CD4-positive, alpha-beta memory T cell (primary cell): ENCODE measurements at regions not wholly inside any gene's neighbourhood (a gene's known extent, or its start where the extent isn't known, plus 50 kb on each side); places are given as distances from the start of the nearest gene placed in this dataset.

Source experiments
- CTCF ChIA-PET: fragments of 350-600 bp; sonication (Branson Sonifier 250); formaldehyde crosslinking; loops from one replicate; lab custom pipeline; 2021; ENCODE audit warnings: inconsistent platforms; ENCODE audit not compliant: partially characterized antibody; lab: Charles Lee
- POLR2A ChIA-PET: fragments of 350-600 bp; sonication (Branson Sonifier 250); formaldehyde crosslinking; loops from one replicate; lab custom pipeline; 2021; ENCODE audit not compliant: partially characterized antibody; lab: Charles Lee
- DNase-seq, 5 donors: peaks; one replicate each; pipeline versions ENCODE4 v3.0.0 to v3.0.0-alpha.2; 2020 to 2022; ENCODE audit warnings: mixed read lengths in 1 of 5
- H3K27ac ChIP-seq: one replicate; pipeline ENCODE4 v1.7.0; 2013; ENCODE audit warnings: low read depth, low read length
- H3K27me3 ChIP-seq: 2 replicates; pipeline ENCODE4 v1.7.0; 2013; ENCODE audit warnings: mild to moderate bottlenecking, low read length, moderate library complexity; ENCODE audit not compliant: insufficient read depth
- H3K36me3 ChIP-seq: 2 replicates; pipeline ENCODE4 v1.7.0; 2013; ENCODE audit warnings: mild to moderate bottlenecking, low read length, moderate library complexity; ENCODE audit not compliant: insufficient read depth
- H3K4me1 ChIP-seq: 2 replicates; pipeline ENCODE4 v1.7.0; 2013; ENCODE audit warnings: mild to moderate bottlenecking, low read length, moderate library complexity; ENCODE audit not compliant: insufficient read depth
- H3K4me3 ChIP-seq, 2 donors: one replicate each; pipeline ENCODE4 v1.7.0; 2013; ENCODE audit warnings: low read length in 2 of 2, mild to moderate bottlenecking in 1 of 2
- H3K9me3 ChIP-seq, 2 donors: one replicate each; pipeline ENCODE4 v1.7.0; 2013; ENCODE audit warnings: low read length in 2 of 2, control low read depth in 1 of 2; ENCODE audit not compliant: control insufficient read depth in 1 of 2
- H3K27ac Mint-ChIP-seq, 7 donors: one replicate each; pipeline ENCODE4 v1.8.0; 2020 to 2021; ENCODE audit warnings: mixed read lengths in 7 of 7, mild to moderate bottlenecking in 6 of 7, inconsistent platforms in 3 of 7, moderate library complexity in 3 of 7
- H3K27me3 Mint-ChIP-seq, 2 donors: one replicate each; pipeline ENCODE4 v1.8.0; 2020 to 2021; ENCODE audit warnings: mixed read lengths in 2 of 2
- H3K36me3 Mint-ChIP-seq, 2 donors: one replicate each; pipeline ENCODE4 v1.8.0; 2020 to 2021; ENCODE audit warnings: mixed read lengths in 2 of 2, inconsistent platforms in 1 of 2, mild to moderate bottlenecking in 1 of 2
- H3K4me1 Mint-ChIP-seq, 4 donors: one replicate each; pipeline ENCODE4 v1.8.0; 2020 to 2021; ENCODE audit warnings: mixed read lengths in 4 of 4, mild to moderate bottlenecking in 1 of 4
- H3K4me3 Mint-ChIP-seq, 8 donors: one replicate each; pipeline ENCODE4 v1.8.0; 2020 to 2021; ENCODE audit warnings: mixed read lengths in 8 of 8, mild to moderate bottlenecking in 7 of 8, moderate library complexity in 6 of 8, inconsistent platforms in 3 of 8
- H3K9me3 Mint-ChIP-seq, 8 donors: one replicate each; pipeline ENCODE4 v1.8.0; 2020 to 2021; ENCODE audit warnings: mixed read lengths in 8 of 8, mild to moderate bottlenecking in 5 of 8, inconsistent platforms in 3 of 8, moderate library complexity in 1 of 8
- intact Hi-C: fragments of 100-400 bp; cut with micrococcal nuclease; formaldehyde crosslinking; loops from one replicate; pipeline ENCODE4 v1.15.1; 2023

GRCh38 chr9:107175041-107175440, 108.0 kb upstream of the RAD23B start:
- peaks cover 0 to 2% (median under 1%) of the 10 kb centered on the region in 4 donors for H3K4me1 Mint-ChIP-seq
- Histone ChIP-seq H3K4me3 (no peak overlapping the region), H3K9me3 (no peaks in the 10 kb centered on the region), H3K4me1 (no peaks in the 10 kb centered on the region), H3K27ac (no peak overlapping the region), H3K27me3 (no peaks in the 10 kb centered on the region), H3K36me3 (no peaks in the 10 kb centered on the region)
- CTCF ChIA-PET: interaction anchor here (1.5 to 2.8 kb wide), 3 partner anchors 9 to 166 kb away, joined by 3 to 11 read pairs (median 4); no protein-coding TSS in a partner anchor
- no peak overlapping the region for H3K4me3 Mint-ChIP-seq
- no peak for DNase-seq
- no peaks in the 10 kb centered on the region for H3K9me3 Mint-ChIP-seq
- no peaks in the 10 kb centered on the region for H3K36me3 Mint-ChIP-seq
- H3K27ac Mint-ChIP-seq: no peak overlapping the region
- H3K27me3 Mint-ChIP-seq: peaks cover 11 to 23% of the 10 kb centered on the region in 2 donors
- POLR2A ChIA-PET: no interaction called here
- intact Hi-C loops: no loop called here

DNA sequence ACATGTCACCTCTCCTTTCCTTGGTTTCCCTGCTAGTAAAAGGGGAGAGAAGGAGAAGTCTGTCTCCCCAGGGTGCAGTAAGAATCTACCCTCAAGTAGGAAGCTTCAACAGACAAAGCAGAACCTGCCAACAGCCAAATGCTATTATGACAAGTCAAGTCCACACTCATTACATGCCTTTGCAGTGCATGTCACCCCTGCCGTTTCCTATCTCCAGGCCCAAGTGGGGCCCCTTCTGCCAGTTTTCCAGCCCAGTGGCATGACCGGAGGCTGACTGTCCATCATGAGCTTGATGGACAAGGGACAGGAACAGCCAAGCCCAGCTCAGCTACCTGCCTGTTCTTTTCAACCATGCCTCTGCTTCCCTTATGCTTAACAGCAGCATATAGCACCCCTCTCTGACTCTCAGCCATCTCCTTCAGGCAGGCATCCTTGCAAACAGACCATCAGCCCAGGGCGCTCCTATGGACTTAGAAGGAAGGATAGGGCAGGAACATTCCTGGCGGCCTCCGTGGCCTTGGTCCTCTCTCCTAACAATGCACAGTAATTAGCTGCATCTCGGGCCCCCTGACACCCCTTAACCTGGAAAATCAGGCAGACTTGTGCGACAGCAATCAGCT, 107.2 kb upstream of the RAD23B start:
- intact Hi-C loops: no loop called here
- Mint-ChIP-seq H3K9me3 (peaks cover 0 to under 1% (median 0%) of the 10 kb centered on the region in 8 donors), H3K27ac (no peak overlapping the region), H3K36me3 (no peaks in the 10 kb centered on the region), H3K4me1 (peaks cover 0 to 2% (median under 1%) of the 10 kb centered on the region in 4 donors), H3K27me3 (peaks cover 11 to 23% of the 10 kb centered on the region in 2 donors), H3K4me3 (no peak overlapping the region)
- CTCF ChIA-PET: interaction anchor here (1.1 to 2.8 kb wide), 5 partner anchors 8 to 173 kb away, joined by 3 to 11 read pairs (median 3); no protein-coding TSS in a partner anchor
- H3K27ac ChIP-seq: no peak overlapping the region
- DNase-seq: no peak
- no peaks in the 10 kb centered on the region for H3K27me3 ChIP-seq
- no peaks in the 10 kb centered on the region for H3K36me3 ChIP-seq
- no peaks in the 10 kb centered on the region for H3K4me1 ChIP-seq
- POLR2A ChIA-PET: no interaction called here
- H3K9me3 ChIP-seq: no peaks in the 10 kb centered on the region
- H3K4me3 ChIP-seq: no peak overlapping the region

DNA sequence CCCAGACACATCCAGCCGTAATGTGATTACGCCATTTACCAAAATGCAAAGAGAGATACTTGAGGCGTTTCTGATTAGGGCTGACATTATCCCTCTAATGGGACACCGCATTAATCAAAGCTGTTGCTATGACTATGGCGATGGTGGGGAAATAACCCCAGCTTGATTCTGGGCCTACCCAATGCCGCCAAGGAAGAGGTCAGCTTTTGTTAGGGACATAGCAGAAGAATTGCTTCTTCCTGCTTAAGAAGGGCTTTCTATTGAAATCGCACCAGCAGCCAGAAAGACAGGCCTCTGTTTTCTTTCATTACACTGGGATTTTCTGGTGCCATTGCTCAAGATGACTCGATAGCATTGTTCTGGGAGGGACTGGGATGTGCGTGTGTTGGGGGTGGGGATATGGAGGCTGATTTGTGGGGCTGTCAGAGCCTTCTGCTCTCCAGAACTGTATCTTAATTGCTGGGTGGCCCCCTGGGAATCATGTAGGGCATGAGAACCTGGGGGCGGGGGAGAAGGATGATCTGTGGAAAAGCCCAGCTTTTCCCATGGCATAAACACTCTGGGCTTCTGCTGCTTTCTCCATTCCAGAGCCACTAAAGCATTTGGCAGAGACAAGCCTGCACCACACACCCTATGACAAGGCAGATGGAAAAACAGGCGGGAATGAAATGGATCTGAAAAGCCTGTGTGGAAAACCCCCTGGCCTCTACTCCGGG, 106.5 kb upstream of the RAD23B start:
- no peak overlapping the region for H3K4me3 ChIP-seq
- peaks cover 0 to 2% (median under 1%) of the 10 kb centered on the region in 4 donors for H3K4me1 Mint-ChIP-seq
- no peak for DNase-seq
- H3K4me1 ChIP-seq: no peaks in the 10 kb centered on the region
- intact Hi-C loops: no loop called here
- H3K4me3 Mint-ChIP-seq: no peak overlapping the region
- ChIA-PET POLR2A (no interaction called here), CTCF (interaction anchor here (1.1 to 2.8 kb wide), 4 partner anchors 18 to 173 kb away, joined by 3 to 11 read pairs (median 3); no protein-coding TSS in a partner anchor)
- no peaks in the 10 kb centered on the region for H3K36me3 ChIP-seq
- no peak overlapping the region for H3K27ac ChIP-seq
- no peaks in the 10 kb centered on the region for H3K36me3 Mint-ChIP-seq
- peaks cover 0 to 7% (median 4%) of the 10 kb centered on the region in 8 donors for H3K9me3 Mint-ChIP-seq
- no peaks in the 10 kb centered on the region for H3K27me3 ChIP-seq
- H3K27ac Mint-ChIP-seq: no peak overlapping the region
- H3K9me3 ChIP-seq: no peaks in the 10 kb centered on the region
- peaks cover 14 to 26% of the 10 kb centered on the region in 2 donors for H3K27me3 Mint-ChIP-seq

- no peak overlapping the region for H3K4me3 ChIP-seq
- no peaks in the 10 kb centered on the region for H3K27me3 ChIP-seq
- Mint-ChIP-seq H3K4me3 (no peak overlapping the region), H3K4me1 (no peaks in the 10 kb centered on the region), H3K27me3 (peaks cover 17 to 26% of the 10 kb centered on the region in 2 donors), H3K36me3 (no peaks in the 10 kb centered on the region), H3K27ac (no peak overlapping the region), H3K9me3 (peaks cover 3 to 12% (median 8%) of the 10 kb centered on the region in 8 donors)
- ChIA-PET CTCF (interaction anchor here (2.8 kb wide), 1 partner anchor 164 kb away, joined by 11 read pairs; no protein-coding TSS in a partner anchor), POLR2A (no interaction called here)
- H3K4me1 ChIP-seq: no peaks in the 10 kb centered on the region
- H3K36me3 ChIP-seq: no peaks in the 10 kb centered on the region
- H3K9me3 ChIP-seq: no peaks in the 10 kb centered on the region
- intact Hi-C loops: no loop called here
- DNase-seq: no peak
- no peak overlapping the region for H3K27ac ChIP-seq
Observed at GRCh38 chr9:107177243-107177839, 105.7 kb upstream of the RAD23B start.

DNA sequence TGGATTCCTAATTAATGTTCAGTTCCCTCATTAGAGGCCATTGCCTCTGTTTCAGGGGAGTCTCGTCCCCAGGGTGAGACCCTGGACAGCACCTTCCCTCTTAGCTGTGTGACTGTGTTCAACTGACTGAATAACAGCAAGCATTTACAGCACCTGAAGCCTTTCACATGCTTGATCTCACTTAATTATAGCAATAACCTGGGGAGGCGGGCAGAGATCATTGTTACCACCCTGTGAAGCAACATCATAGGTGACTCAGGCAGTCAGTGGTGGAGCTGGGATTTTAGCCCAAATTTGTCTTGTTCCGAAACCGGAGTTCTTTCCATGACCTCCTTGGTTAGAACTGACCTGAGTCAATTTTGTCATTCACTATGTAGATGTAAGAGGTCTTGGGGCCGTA, 105.2 kb upstream of the RAD23B start:
- Mint-ChIP-seq H3K4me1 (no peaks in the 10 kb centered on the region), H3K4me3 (no peak overlapping the region), H3K36me3 (no peaks in the 10 kb centered on the region), H3K27ac (no peak overlapping the region), H3K27me3 (peaks cover 17 to 26% of the 10 kb centered on the region in 2 donors), H3K9me3 (peaks cover 5 to 17% (median 12%) of the 10 kb centered on the region in 8 donors)
- DNase-seq: no peak
- H3K36me3 ChIP-seq: no peaks in the 10 kb centered on the region
- no peak overlapping the region for H3K27ac ChIP-seq
- no peaks in the 10 kb centered on the region for H3K9me3 ChIP-seq
- intact Hi-C loops: no loop called here
- H3K4me1 ChIP-seq: no peaks in the 10 kb centered on the region
- H3K4me3 ChIP-seq: no peak overlapping the region
- H3K27me3 ChIP-seq: no peaks in the 10 kb centered on the region
- ChIA-PET CTCF (interaction anchor here (2.8 kb wide), 1 partner anchor 163 kb away, joined by 11 read pairs; no protein-coding TSS in a partner anchor), POLR2A (no interaction called here)

DNA sequence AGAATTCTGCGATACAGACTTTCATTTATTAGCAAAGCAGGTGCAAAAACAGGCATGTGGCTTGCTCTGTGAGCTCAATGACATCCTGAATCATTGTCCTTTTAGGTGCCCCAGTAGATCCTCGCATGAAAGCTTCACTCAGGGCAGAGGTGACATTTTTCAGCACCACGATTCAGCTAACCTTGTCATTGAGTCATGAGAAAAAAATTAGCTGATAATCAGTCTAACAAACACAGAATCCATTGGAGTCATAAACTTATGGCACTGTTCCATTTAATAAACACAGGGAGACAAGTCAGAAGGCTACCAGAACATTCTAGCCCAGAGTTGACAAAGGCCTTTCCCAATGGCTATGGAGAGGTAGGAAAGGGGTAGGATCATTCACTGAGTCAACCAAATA, 104.8 kb upstream of the RAD23B start:
- ChIA-PET POLR2A (no interaction called here), CTCF (no interaction called here)
- H3K36me3 Mint-ChIP-seq: no peaks in the 10 kb centered on the region
- no peak overlapping the region for H3K4me3 ChIP-seq
- no peaks in the 10 kb centered on the region for H3K36me3 ChIP-seq
- H3K4me3 Mint-ChIP-seq: no peak overlapping the region
- H3K27me3 ChIP-seq: no peaks in the 10 kb centered on the region
- no peaks in the 10 kb centered on the region for H3K4me1 ChIP-seq
- H3K9me3 ChIP-seq: no peaks in the 10 kb centered on the region
- peaks cover 5 to 22% (median 16%) of the 10 kb centered on the region in 8 donors for H3K9me3 Mint-ChIP-seq
- H3K27ac Mint-ChIP-seq: no peak overlapping the region
- peaks cover 20 to 29% of the 10 kb centered on the region in 2 donors for H3K27me3 Mint-ChIP-seq
- DNase-seq: no peak
- intact Hi-C loops: no loop called here
- H3K4me1 Mint-ChIP-seq: no peaks in the 10 kb centered on the region
- H3K27ac ChIP-seq: no peak overlapping the region

DNA sequence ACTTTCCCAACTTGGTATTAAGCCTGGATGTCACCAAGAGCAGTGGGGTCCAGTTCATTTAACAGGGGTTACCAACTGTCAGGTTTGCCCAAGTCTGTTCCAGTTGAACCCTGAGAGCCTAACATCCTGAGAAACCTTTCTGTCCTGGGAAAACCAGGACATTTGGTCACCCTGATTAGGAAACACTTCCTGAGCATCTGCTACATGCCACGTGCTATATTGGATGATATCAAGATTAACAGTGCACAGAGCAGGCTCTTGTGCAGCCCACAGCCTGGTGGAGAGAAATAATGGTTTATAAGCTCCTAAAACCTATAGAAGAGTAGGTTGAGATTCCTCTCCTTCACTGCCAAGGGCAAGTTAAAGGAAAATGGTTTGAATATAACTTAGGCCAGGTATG, 102.9 kb upstream of the RAD23B start:
- Mint-ChIP-seq H3K27me3 (peaks cover 24 to 26% of the 10 kb centered on the region in 2 donors), H3K27ac (no peak overlapping the region), H3K9me3 (peaks cover 5 to 32% (median 24%) of the 10 kb centered on the region in 8 donors), H3K4me1 (no peaks in the 10 kb centered on the region), H3K4me3 (no peak overlapping the region), H3K36me3 (no peaks in the 10 kb centered on the region)
- no peak for DNase-seq
- POLR2A ChIA-PET: no interaction called here
- CTCF ChIA-PET: no interaction called here
- H3K4me1 ChIP-seq: no peaks in the 10 kb centered on the region
- H3K4me3 ChIP-seq: no peak overlapping the region
- no peaks in the 10 kb centered on the region for H3K27me3 ChIP-seq
- no peaks in the 10 kb centered on the region for H3K9me3 ChIP-seq
- intact Hi-C loops: no loop called here
- no peaks in the 10 kb centered on the region for H3K36me3 ChIP-seq
- no peak overlapping the region for H3K27ac ChIP-seq
